Liver (tissue), 3 donors: ENCODE measurements at regions not wholly inside any gene's neighbourhood (a gene's known extent, or its start where the extent isn't known, plus 50 kb on each side); places are given as distances from the start of the nearest gene placed in this dataset.

Experiments used
- CTCF ChIP-seq: fragments of 150-350 bp; IDR thresholded peaks from 2 replicates; pipeline ENCODE4 v1.5.1; 2017; ENCODE audit warnings: improper control_type of control experiment, low read depth, low read length; ENCODE audit not compliant: missing input control
- HNF4G ChIP-seq: IDR thresholded peaks from 2 replicates; pipeline ENCODE4 v1.6.1; 2016; ENCODE audit warnings: antibody characterized with exemption
- MAX ChIP-seq: IDR thresholded peaks from 2 replicates; pipeline ENCODE4 v1.6.1; 2016; ENCODE audit warnings: antibody characterized with exemption
- donor health status: healthy.
- donor health status: healthy.

- no peak for TF ChIP-seq MAX
- TF ChIP-seq HNF4G: no peak
- TF ChIP-seq CTCF: no peak
These were observed 82.8 kb upstream of the CTSO start for GRCh38 chr4:156036496-156036895.
